Peyer's patch (tissue), 4 donors: ENCODE measurements at regions not wholly inside any gene's neighbourhood (a gene's known extent, or its start where the extent isn't known, plus 50 kb on each side); places are given as distances from the start of the nearest gene placed in this dataset.

Experiments used
- POLR2A ChIP-seq, 2 donors: fragments of 450-650 bp; IDR thresholded peaks; one replicate each; pipeline ENCODE4 v1.5.1; 2017; ENCODE audit warnings: antibody characterized with exemption in 2 of 2, mild to moderate bottlenecking in 2 of 2, moderate library complexity in 2 of 2
- TF ChIP-seq, protein P1 (sequence below), 6 experiments: fragments of 450-650 bp in 4 of 6; fragments of 200-600 bp in 2 of 6; sonication (generic) in 1 of 6; IDR thresholded peaks; one replicate each; pipeline ENCODE4 v1.5.1; 2017 to 2019; ENCODE audit warnings: antibody characterized with exemption in 6 of 6, mild to moderate bottlenecking in 3 of 6, moderate library complexity in 1 of 6

DNA sequence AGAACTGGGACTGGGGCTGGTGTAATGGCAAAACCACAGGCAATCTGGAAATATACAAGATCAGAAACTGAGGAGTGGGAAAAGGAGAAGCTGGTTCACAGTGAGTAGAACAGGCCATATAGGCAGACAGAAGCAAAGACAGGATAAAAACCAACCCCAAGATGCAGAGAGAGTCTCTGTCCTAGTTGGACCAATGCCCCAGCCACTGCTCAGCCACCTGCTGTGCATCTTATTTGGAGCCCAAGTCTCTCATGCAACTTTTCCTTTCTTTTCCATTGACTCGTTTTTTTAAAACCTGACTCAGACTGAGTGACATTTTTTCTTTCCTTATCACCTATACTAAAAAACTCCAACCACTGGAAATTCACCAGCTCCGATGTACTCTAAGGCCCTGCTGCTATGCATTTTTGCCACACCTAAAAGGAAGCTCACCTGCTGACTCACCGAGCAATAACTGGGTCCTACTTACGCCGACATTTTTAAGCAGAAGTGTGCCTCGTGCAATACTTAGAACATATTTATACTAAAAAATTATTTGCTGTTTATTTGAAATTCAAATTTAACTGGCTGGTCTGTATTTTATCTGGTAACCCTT, 100.8 kb upstream of the XYLT1 start:
- TF ChIP-seq, protein P1, sequence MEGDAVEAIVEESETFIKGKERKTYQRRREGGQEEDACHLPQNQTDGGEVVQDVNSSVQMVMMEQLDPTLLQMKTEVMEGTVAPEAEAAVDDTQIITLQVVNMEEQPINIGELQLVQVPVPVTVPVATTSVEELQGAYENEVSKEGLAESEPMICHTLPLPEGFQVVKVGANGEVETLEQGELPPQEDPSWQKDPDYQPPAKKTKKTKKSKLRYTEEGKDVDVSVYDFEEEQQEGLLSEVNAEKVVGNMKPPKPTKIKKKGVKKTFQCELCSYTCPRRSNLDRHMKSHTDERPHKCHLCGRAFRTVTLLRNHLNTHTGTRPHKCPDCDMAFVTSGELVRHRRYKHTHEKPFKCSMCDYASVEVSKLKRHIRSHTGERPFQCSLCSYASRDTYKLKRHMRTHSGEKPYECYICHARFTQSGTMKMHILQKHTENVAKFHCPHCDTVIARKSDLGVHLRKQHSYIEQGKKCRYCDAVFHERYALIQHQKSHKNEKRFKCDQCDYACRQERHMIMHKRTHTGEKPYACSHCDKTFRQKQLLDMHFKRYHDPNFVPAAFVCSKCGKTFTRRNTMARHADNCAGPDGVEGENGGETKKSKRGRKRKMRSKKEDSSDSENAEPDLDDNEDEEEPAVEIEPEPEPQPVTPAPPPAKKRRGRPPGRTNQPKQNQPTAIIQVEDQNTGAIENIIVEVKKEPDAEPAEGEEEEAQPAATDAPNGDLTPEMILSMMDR (IDR thresholded peaks at IDR 0.05), result no peak
- TF ChIP-seq POLR2A (IDR thresholded peaks at IDR 0.05), result no peak
